CD8-positive, alpha-beta memory T cell (primary cell): ENCODE measurements at regions not wholly inside any gene's neighbourhood (a gene's known extent, or its start where the extent isn't known, plus 50 kb on each side); places are given as distances from the start of the nearest gene placed in this dataset.

Source experiments
- CTCF ChIA-PET: fragments of 350-600 bp; sonication (Branson Sonifier 250); formaldehyde crosslinking; loops from one replicate; lab custom pipeline; 2021; ENCODE audit warnings: antibody characterized with exemption; lab: Charles Lee
- POLR2A ChIA-PET: fragments of 350-600 bp; sonication (Branson Sonifier 250); formaldehyde crosslinking; loops from one replicate; lab custom pipeline; 2021; ENCODE audit warnings: antibody characterized with exemption; lab: Charles Lee
- DNase-seq, 5 donors: peaks; one replicate each; pipeline versions ENCODE4 v3.0.0 to v3.0.0-alpha.2; 2020 to 2022; ENCODE audit warnings: mixed read lengths in 1 of 5
- H3K27ac ChIP-seq: one replicate; pipeline ENCODE4 v1.7.0; 2013; ENCODE audit warnings: low read depth, mild to moderate bottlenecking, low read length, moderate library complexity
- H3K27me3 ChIP-seq: 2 replicates; pipeline ENCODE4 v1.7.0; 2013; ENCODE audit warnings: low read length, mild to moderate bottlenecking; ENCODE audit not compliant: insufficient read depth, poor library complexity, severe bottlenecking
- H3K36me3 ChIP-seq: 2 replicates; pipeline ENCODE4 v1.7.0; 2013; ENCODE audit warnings: mild to moderate bottlenecking, low read length, moderate library complexity; ENCODE audit not compliant: insufficient read depth
- H3K4me1 ChIP-seq: 2 replicates; pipeline ENCODE4 v1.7.0; 2013; ENCODE audit warnings: mild to moderate bottlenecking, low read length, moderate library complexity; ENCODE audit not compliant: insufficient read depth
- H3K4me3 ChIP-seq: 2 replicates; pipeline ENCODE4 v1.7.0; 2013; ENCODE audit warnings: mild to moderate bottlenecking, low read length
- H3K9me3 ChIP-seq: 2 replicates; pipeline ENCODE4 v1.7.0; 2013; ENCODE audit warnings: mild to moderate bottlenecking, low read length
- H3K27ac Mint-ChIP-seq, 8 donors: one replicate each; pipeline ENCODE4 v1.8.0; 2020 to 2021; ENCODE audit warnings: mixed read lengths in 8 of 8, mild to moderate bottlenecking in 6 of 8, inconsistent platforms in 3 of 8, moderate library complexity in 3 of 8
- H3K27me3 Mint-ChIP-seq, 2 donors: one replicate each; pipeline ENCODE4 v1.8.0; 2020 to 2021; ENCODE audit warnings: mixed read lengths in 2 of 2, mild to moderate bottlenecking in 1 of 2, moderate library complexity in 1 of 2
- H3K36me3 Mint-ChIP-seq, 3 donors: one replicate each; pipeline ENCODE4 v1.8.0; 2020 to 2021; ENCODE audit warnings: mixed read lengths in 3 of 3, inconsistent platforms in 1 of 3, mild to moderate bottlenecking in 1 of 3
- H3K4me1 Mint-ChIP-seq, 3 donors: one replicate each; pipeline ENCODE4 v1.8.0; 2020 to 2021; ENCODE audit warnings: mixed read lengths in 3 of 3, inconsistent platforms in 1 of 3, mild to moderate bottlenecking in 1 of 3
- H3K4me3 Mint-ChIP-seq, 7 donors: one replicate each; pipeline ENCODE4 v1.8.0; 2020 to 2021; ENCODE audit warnings: mixed read lengths in 7 of 7, mild to moderate bottlenecking in 6 of 7, moderate library complexity in 4 of 7, inconsistent platforms in 2 of 7
- H3K9me3 Mint-ChIP-seq, 5 donors: one replicate each; pipeline ENCODE4 v1.8.0; 2020 to 2022; ENCODE audit warnings: mixed read lengths in 5 of 5, mild to moderate bottlenecking in 3 of 5, moderate library complexity in 2 of 5, inconsistent platforms in 1 of 5

DNA sequence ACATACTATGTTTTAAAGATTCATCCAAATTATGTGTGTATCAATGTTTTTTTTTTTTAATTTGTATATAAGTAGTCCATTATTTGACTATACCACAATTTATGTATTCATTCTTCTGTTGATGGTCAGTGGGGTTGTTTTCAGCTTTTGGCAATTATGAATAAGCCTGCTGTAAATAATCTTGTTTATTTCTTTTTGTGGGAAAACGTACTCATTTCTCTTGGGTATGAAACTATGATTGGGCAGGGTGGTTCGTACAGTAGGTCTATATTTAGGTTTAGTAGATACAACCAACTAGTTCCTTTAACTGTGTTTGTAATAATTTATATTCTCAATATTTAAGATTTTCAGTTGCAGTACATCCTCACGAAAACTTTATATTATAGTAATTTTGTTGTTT is 329.2 kb downstream of the LPIN1 start:
- H3K9me3 Mint-ChIP-seq = no peaks in the 10 kb centered on the region

DNA sequence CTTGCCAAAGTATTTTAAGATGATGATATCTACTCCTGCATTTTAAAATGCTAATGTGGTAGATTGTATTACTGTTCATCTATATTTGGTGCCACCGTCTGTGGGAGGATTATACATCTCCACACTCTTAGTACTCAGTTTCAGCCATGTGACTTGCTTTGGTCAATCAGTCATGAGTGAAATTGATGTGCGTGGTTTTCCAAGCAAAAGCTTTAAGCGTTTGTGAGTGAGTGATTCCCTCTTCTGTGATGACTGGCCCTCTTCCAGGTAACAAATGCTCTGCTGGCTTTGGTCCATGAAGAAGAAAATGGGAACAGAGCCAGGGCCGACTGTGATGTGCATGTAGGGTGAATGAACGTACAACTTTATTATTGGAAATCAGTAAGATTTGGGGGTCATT is 330.4 kb downstream of the LPIN1 start:
- no peak overlapping the region for H3K27ac Mint-ChIP-seq
- Histone ChIP-seq H3K9me3 (no peaks in the 10 kb centered on the region), H3K4me3 (no peak overlapping the region), H3K27ac (no peak overlapping the region), H3K4me1 (peaks cover 4% of the 10 kb centered on the region), H3K27me3 (no peaks in the 10 kb centered on the region), H3K36me3 (no peaks in the 10 kb centered on the region)
- H3K36me3 Mint-ChIP-seq = peaks cover 0 to 4% (median 0%) of the 10 kb centered on the region in 3 donors
- H3K27me3 Mint-ChIP-seq = peaks cover 3 to 8% of the 10 kb centered on the region in 2 donors
- no peak for DNase-seq
- no peak overlapping the region for H3K4me3 Mint-ChIP-seq
- H3K9me3 Mint-ChIP-seq = no peaks in the 10 kb centered on the region
- POLR2A ChIA-PET = interaction anchor here (0.7 kb wide), 1 partner anchor 17 kb away, joined by 3 read pairs; no protein-coding TSS in a partner anchor
- CTCF ChIA-PET = interaction anchor here (1.3 kb wide), 1 partner anchor 10 kb away, joined by 4 read pairs; no protein-coding TSS in a partner anchor
- H3K4me1 Mint-ChIP-seq = peaks cover 12 to 41% (median 22%) of the 10 kb centered on the region in 3 donors

More for the DNA sequence above, 329.2 kb downstream of the LPIN1 start:
- no peak overlapping the region for H3K27ac ChIP-seq
- H3K27ac Mint-ChIP-seq = no peak overlapping the region
- ChIA-PET CTCF (no interaction called here), POLR2A (no interaction called here)
- H3K9me3 ChIP-seq = no peaks in the 10 kb centered on the region
- H3K27me3 Mint-ChIP-seq = peaks cover 6 to 8% of the 10 kb centered on the region in 2 donors
- no peak overlapping the region for H3K4me3 Mint-ChIP-seq
- H3K4me1 ChIP-seq = no peaks in the 10 kb centered on the region
- H3K4me1 Mint-ChIP-seq = peaks cover 3 to 31% (median 13%) of the 10 kb centered on the region in 3 donors
- no peaks in the 10 kb centered on the region for H3K27me3 ChIP-seq
- peaks cover 0 to 4% (median 0%) of the 10 kb centered on the region in 3 donors for H3K36me3 Mint-ChIP-seq
- no peak overlapping the region for H3K4me3 ChIP-seq
- H3K36me3 ChIP-seq = no peaks in the 10 kb centered on the region
- DNase-seq = no peak

GRCh38 chr2:12080360-12080759 is 333.9 kb downstream of the LPIN1 start:
- Histone ChIP-seq H3K27ac (no peak overlapping the region), H3K36me3 (no peaks in the 10 kb centered on the region), H3K27me3 (no peaks in the 10 kb centered on the region), H3K4me3 (no peak overlapping the region), H3K9me3 (no peaks in the 10 kb centered on the region), H3K4me1 (peaks cover 8% of the 10 kb centered on the region)
- H3K27me3 Mint-ChIP-seq = peaks cover 7 to 8% of the 10 kb centered on the region in 2 donors
- H3K36me3 Mint-ChIP-seq = peaks cover 0 to 4% (median 0%) of the 10 kb centered on the region in 3 donors
- no peaks in the 10 kb centered on the region for H3K9me3 Mint-ChIP-seq
- no peak for DNase-seq
- H3K4me3 Mint-ChIP-seq = no peak overlapping the region
- H3K4me1 Mint-ChIP-seq = peaks cover 12 to 31% (median 14%) of the 10 kb centered on the region in 3 donors
- H3K27ac Mint-ChIP-seq = no peak overlapping the region
- CTCF ChIA-PET = interaction anchor here (1.2 to 1.3 kb wide), 2 partner anchors 13 to 17 kb away, joined by 3 read pairs; no protein-coding TSS in a partner anchor
- POLR2A ChIA-PET = no interaction called here

DNA sequence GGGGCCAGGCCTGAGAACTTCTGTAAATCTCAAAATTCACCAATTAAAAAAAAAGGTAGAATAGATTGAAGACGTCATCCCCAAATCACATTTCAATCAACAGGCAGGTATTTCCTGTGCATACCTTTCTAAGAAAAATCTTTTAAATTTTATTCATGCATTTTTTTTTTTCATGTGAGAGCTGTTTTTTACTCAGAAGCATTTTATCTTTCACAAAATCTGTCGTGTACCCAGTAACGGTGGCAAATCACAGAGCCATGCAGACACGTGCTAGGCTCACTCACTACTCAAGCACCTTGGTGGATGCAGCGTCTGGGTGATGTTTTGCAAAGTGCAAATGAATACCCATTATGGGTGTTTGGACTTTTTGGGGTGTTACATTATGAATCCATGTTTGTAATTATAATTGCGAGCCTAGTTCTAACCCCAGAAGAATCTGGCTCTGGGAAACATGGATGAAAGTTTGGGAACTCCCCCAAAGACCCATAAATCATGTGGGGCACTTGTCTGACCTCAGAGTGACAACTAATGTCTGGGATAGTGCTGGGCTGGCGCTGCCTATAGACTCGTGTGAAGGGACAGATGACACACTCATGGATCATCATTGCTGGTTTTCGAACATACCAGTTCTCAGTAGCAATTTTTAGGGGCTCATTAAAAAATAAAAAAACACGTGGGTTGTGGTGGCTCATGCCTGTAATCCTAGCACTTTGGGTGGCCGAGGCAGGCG is 335.2 kb downstream of the LPIN1 start:
- Mint-ChIP-seq H3K36me3 (peaks cover 0 to 4% (median 0%) of the 10 kb centered on the region in 3 donors), H3K9me3 (no peaks in the 10 kb centered on the region), H3K27ac (peak overlapping the region in 4 of 8 donors; percentile 5 to 58 (median 38)), H3K4me3 (no peak overlapping the region), H3K27me3 (peaks cover 8 to 9% of the 10 kb centered on the region in 2 donors), H3K4me1 (peaks cover 12 to 31% (median 14%) of the 10 kb centered on the region in 3 donors)
- no peak overlapping the region for H3K27ac ChIP-seq
- H3K27me3 ChIP-seq = no peaks in the 10 kb centered on the region
- ChIA-PET POLR2A (no interaction called here), CTCF (no interaction called here)
- peaks cover 8% of the 10 kb centered on the region for H3K4me1 ChIP-seq
- peak in 2 of 5 donors; percentile 33 to 57 for DNase-seq
- no peaks in the 10 kb centered on the region for H3K36me3 ChIP-seq
- H3K9me3 ChIP-seq = no peaks in the 10 kb centered on the region
- H3K4me3 ChIP-seq = no peak overlapping the region

DNA sequence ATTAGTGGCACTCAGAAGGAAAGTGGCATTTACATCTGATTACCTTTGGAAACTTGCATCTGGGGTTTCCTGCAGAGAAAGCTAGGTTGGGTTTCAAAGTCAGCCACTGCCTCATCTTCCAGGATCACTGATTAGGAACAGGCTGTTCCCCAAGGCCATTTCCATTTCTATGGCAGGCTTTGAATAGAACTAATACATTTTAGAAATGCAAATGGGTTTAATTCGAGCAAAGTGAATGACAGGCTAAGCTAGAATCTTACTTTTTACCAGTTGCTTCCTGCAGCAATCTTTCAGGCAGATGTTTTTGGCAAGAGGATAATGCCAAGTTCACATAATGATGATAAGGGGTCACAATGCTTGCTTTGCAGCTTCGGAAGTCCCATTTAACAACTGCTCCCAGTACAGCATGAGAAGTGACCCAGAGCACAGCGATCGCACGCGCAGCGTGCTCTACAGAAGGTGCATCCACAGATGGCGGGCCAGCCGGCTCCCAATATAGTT is 336.7 kb downstream of the LPIN1 start:
- Mint-ChIP-seq H3K9me3 (no peaks in the 10 kb centered on the region), H3K27ac (no peak overlapping the region), H3K4me1 (peaks cover 12 to 26% (median 14%) of the 10 kb centered on the region in 3 donors), H3K36me3 (no peaks in the 10 kb centered on the region), H3K4me3 (no peak overlapping the region), H3K27me3 (peaks cover 4 to 9% of the 10 kb centered on the region in 2 donors)
- Histone ChIP-seq H3K9me3 (no peaks in the 10 kb centered on the region), H3K27me3 (no peaks in the 10 kb centered on the region), H3K36me3 (no peaks in the 10 kb centered on the region), H3K27ac (no peak overlapping the region), H3K4me3 (no peak overlapping the region), H3K4me1 (peaks cover 8% of the 10 kb centered on the region)
- POLR2A ChIA-PET = interaction anchor here (0.6 kb wide), 1 partner anchor 58 kb away, joined by 4 read pairs; no protein-coding TSS in a partner anchor
- CTCF ChIA-PET = no interaction called here
- DNase-seq = no peak

DNA sequence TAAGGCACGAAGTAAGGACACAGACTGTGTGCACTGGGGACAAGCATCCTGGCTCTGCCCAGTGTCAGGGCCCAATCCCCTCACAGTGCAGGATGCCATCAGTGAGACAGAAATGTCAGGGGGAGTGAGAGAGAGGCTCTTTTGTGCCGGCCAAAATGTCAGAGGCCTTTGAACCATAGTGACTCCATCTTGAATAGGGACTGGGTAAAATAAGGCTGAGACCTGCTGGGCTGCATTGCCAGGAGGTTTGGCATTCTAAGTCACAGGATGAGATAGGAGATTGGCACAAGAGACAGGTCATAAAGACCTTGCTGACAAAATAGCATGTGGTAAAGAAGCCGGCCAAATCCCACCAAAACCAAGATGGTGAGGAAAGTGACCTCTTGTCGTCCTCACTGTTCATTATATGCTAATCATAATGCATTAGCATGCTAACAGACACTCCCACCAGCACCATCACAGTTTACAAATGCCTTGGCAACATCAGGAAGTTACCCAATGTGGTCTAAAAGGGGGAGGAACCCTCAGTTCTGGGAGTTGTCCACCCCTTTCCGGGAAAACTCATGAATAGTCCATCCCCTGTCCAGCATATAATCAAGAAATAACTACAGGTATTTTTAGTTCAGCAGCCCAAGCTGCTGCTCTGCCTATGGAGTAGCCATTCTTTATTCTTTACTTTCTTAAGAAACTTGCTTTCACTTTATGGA is 337.4 kb downstream of the LPIN1 start:
- H3K27me3 Mint-ChIP-seq = peaks cover 4 to 9% of the 10 kb centered on the region in 2 donors
- no peaks in the 10 kb centered on the region for H3K9me3 ChIP-seq

DNA sequence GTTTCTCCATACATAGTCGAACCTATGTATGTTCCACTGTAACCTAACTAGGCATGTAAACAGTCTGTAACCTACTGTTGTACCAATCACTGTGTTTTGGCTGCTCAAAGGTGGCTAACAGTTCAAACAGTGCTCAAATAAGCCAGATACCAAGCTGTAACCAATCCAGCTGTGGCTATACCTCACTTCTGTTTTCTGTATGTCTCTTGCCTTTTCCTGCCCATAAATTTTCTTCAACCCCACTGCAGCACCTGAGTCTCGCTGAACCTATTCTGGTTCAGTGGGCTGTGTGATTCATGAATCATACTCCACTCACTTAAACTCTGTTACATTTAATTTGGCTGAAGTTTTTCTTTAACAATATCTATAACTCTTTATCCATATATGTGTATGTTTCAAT is 340.7 kb downstream of the LPIN1 start:
- ChIA-PET CTCF (interaction anchor here (1.0 kb wide), 1 partner anchor 10 kb away, joined by 4 read pairs; no protein-coding TSS in a partner anchor), POLR2A (no interaction called here)
- H3K9me3 ChIP-seq = no peaks in the 10 kb centered on the region
- H3K27ac ChIP-seq = no peak overlapping the region
- Mint-ChIP-seq H3K36me3 (peaks cover 0 to 4% (median 2%) of the 10 kb centered on the region in 3 donors), H3K27me3 (peaks cover 0 to 6% of the 10 kb centered on the region in 2 donors), H3K4me3 (no peak overlapping the region), H3K27ac (no peak overlapping the region), H3K4me1 (peaks cover 0 to 9% (median 0%) of the 10 kb centered on the region in 3 donors), H3K9me3 (no peaks in the 10 kb centered on the region)
- no peaks in the 10 kb centered on the region for H3K4me1 ChIP-seq
- no peaks in the 10 kb centered on the region for H3K27me3 ChIP-seq
- no peak overlapping the region for H3K4me3 ChIP-seq
- DNase-seq = no peak
- no peaks in the 10 kb centered on the region for H3K36me3 ChIP-seq

More for the DNA sequence above, 337.4 kb downstream of the LPIN1 start:
- Histone ChIP-seq H3K36me3 (no peaks in the 10 kb centered on the region), H3K4me1 (peaks cover 8% of the 10 kb centered on the region), H3K27me3 (no peaks in the 10 kb centered on the region), H3K4me3 (no peak overlapping the region), H3K27ac (no peak overlapping the region)
- H3K27ac Mint-ChIP-seq = no peak overlapping the region
- H3K4me1 Mint-ChIP-seq = peaks cover 12 to 26% (median 14%) of the 10 kb centered on the region in 3 donors
- ChIA-PET CTCF (no interaction called here), POLR2A (interaction anchor here (0.6 kb wide), 1 partner anchor 58 kb away, joined by 4 read pairs; no protein-coding TSS in a partner anchor)
- H3K9me3 Mint-ChIP-seq = no peaks in the 10 kb centered on the region
- H3K36me3 Mint-ChIP-seq = no peaks in the 10 kb centered on the region
- DNase-seq = no peak
- no peak overlapping the region for H3K4me3 Mint-ChIP-seq
